Tibial nerve (tissue), 4 donors: ENCODE measurements at regions not wholly inside any gene's neighbourhood (a gene's known extent, or its start where the extent isn't known, plus 50 kb on each side); places are given as distances from the start of the nearest gene placed in this dataset.

ENCODE experiments used
- DNase-seq, 2 donors: peaks; one replicate each; pipeline ENCODE4 v3.0.0-alpha.2; 2019; ENCODE audit warnings: low spot score in 2 of 2
- H3K27ac ChIP-seq, 4 donors: fragments of 200-600 bp; sonication (generic) in 3 of 4; one replicate each; pipeline ENCODE4 v1.5.1; 2017 to 2019; ENCODE audit warnings: mild to moderate bottlenecking in 1 of 4
- H3K27me3 ChIP-seq, 2 donors: fragments of 200-600 bp; sonication (generic) in 1 of 2; one replicate each; pipeline versions ENCODE4 v1.5.1 to v1.6.0; 2017 to 2019
- H3K36me3 ChIP-seq, 3 donors: fragments of 200-600 bp; sonication (generic); one replicate each; pipeline ENCODE4 v1.5.1; 2018 to 2019
- H3K4me1 ChIP-seq, 4 donors: fragments of 200-600 bp; sonication (generic) in 3 of 4; one replicate each; pipeline ENCODE4 v1.5.1; 2017 to 2019
- H3K4me3 ChIP-seq, 4 donors: fragments of 200-600 bp; sonication (generic) in 3 of 4; one replicate each; pipeline ENCODE4 v1.5.1; 2017 to 2019; ENCODE audit warnings: mild to moderate bottlenecking in 1 of 4, moderate library complexity in 1 of 4
- H3K9me3 ChIP-seq, 4 donors: fragments of 200-600 bp; sonication (generic) in 3 of 4; one replicate each; pipeline ENCODE4 v1.5.1; 2017 to 2019
- EP300 ChIP-seq, 2 donors: sonication (generic); formaldehyde crosslinking; IDR thresholded peaks; one replicate each; pipeline ENCODE4 v1.6.1; 2017; ENCODE audit warnings: antibody characterized with exemption in 2 of 2, mild to moderate bottlenecking in 1 of 2
- POLR2A ChIP-seq, 2 donors: fragments of 450-650 bp; IDR thresholded peaks; one replicate each; pipeline ENCODE4 v1.6.1; 2017; ENCODE audit warnings: antibody characterized with exemption in 2 of 2, mild to moderate bottlenecking in 2 of 2, moderate library complexity in 2 of 2
- WGBS, 2 donors: methylation state at CpG; one replicate each; pipeline ENCODE4 v1.1.5; 2018; 5-methylcytosine and 5-hydroxymethylcytosine counted together
- TF ChIP-seq, protein P1 (sequence below), 5 experiments: fragments of 200-600 bp in 3 of 5; fragments of 450-650 bp in 2 of 5; sonication (generic) in 3 of 5; IDR thresholded peaks; one replicate each; pipeline ENCODE4 v1.5.1; 2016 to 2019; ENCODE audit warnings: antibody characterized with exemption in 5 of 5, mild to moderate bottlenecking in 3 of 5, moderate library complexity in 2 of 5

DNA sequence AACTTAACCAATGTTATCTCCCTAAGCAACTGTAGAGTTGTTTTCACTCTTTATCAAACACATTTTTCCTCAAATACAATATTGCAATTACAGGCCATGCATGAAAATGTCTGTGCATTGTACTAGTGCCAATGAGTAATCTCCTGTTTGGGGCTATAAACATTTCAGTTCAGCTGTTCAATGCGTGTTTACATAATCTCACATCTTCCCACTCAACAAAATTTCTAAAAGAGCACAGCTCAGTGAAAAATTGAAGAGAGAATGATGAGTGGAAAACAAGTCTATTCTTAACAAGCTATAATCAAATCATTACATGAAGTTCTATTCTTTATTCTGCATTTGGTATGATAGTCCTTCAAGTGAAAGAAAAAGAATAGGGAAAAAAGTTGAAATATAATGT is 780.5 kb upstream of the CDH9 start:
- Histone ChIP-seq H3K9me3 (no peaks in the 10 kb centered on the region), H3K27me3 (no peaks in the 10 kb centered on the region), H3K4me1 (no peaks in the 10 kb centered on the region), H3K36me3 (no peaks in the 10 kb centered on the region), H3K27ac (no peak overlapping the region), H3K4me3 (no peak overlapping the region)
- TF ChIP-seq, protein P1, sequence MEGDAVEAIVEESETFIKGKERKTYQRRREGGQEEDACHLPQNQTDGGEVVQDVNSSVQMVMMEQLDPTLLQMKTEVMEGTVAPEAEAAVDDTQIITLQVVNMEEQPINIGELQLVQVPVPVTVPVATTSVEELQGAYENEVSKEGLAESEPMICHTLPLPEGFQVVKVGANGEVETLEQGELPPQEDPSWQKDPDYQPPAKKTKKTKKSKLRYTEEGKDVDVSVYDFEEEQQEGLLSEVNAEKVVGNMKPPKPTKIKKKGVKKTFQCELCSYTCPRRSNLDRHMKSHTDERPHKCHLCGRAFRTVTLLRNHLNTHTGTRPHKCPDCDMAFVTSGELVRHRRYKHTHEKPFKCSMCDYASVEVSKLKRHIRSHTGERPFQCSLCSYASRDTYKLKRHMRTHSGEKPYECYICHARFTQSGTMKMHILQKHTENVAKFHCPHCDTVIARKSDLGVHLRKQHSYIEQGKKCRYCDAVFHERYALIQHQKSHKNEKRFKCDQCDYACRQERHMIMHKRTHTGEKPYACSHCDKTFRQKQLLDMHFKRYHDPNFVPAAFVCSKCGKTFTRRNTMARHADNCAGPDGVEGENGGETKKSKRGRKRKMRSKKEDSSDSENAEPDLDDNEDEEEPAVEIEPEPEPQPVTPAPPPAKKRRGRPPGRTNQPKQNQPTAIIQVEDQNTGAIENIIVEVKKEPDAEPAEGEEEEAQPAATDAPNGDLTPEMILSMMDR (IDR thresholded peaks at IDR 0.05): no peak
- TF ChIP-seq EP300 (IDR thresholded peaks at IDR 0.05) (no peak), POLR2A (IDR thresholded peaks at IDR 0.05) (no peak)
- DNase-seq: no peak
- 18 to 21% methylated on average over 1 of the region's 1 CpG for WGBS, 2 donors

DNA sequence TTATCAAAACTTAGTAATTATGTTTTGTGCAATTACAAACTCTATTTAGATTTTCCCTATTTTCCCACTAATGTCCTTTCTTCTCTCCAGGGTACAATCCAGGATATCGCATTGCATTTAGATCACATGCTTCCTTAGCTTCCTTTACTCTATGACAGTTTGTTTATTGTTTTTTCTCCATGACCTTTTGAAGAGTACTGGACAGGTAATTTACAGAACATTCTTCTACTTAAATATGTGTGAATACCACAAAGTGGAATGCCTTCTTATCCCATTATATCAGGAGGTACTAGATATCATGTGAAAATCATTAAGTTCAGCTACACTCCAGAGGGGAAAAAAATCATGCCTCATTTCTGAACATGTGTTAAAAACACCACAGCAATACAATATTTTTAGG is 776.6 kb upstream of the CDH9 start:
- Histone ChIP-seq H3K4me3 (no peak overlapping the region), H3K27ac (no peak overlapping the region), H3K27me3 (no peaks in the 10 kb centered on the region), H3K4me1 (no peaks in the 10 kb centered on the region), H3K9me3 (no peaks in the 10 kb centered on the region), H3K36me3 (no peaks in the 10 kb centered on the region)
- 0 to 5% methylated on average over 1 of the region's 1 CpG for WGBS, 2 donors
- TF ChIP-seq POLR2A (IDR thresholded peaks at IDR 0.05) (no peak), EP300 (IDR thresholded peaks at IDR 0.05) (no peak)
- TF ChIP-seq, protein P1 (IDR thresholded peaks at IDR 0.05): no peak
- DNase-seq: no peak

DNA sequence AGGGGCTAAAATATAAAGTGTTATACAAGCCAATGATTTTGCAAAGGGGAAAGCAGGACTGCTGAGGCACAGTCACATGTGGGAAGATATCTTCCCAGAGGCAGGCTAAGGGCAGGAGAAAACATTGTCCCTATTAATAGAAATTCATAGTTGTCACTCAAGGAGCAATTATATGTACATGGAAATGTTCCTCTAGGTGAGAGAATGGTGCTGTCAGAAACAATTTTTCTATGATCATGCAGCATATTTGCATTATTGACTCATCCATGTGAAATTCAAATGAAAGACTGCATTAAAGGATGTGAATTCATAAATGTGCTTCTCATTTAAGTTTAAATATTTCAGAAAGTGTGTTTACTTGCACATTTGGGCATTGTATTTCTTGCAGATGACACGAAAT is 775.9 kb upstream of the CDH9 start:
- TF ChIP-seq POLR2A (IDR thresholded peaks at IDR 0.05) (no peak), EP300 (IDR thresholded peaks at IDR 0.05) (no peak)
- TF ChIP-seq, protein P1 (IDR thresholded peaks at IDR 0.05): no peak
- Histone ChIP-seq H3K27ac (no peak overlapping the region), H3K4me1 (no peaks in the 10 kb centered on the region), H3K36me3 (no peaks in the 10 kb centered on the region), H3K27me3 (no peaks in the 10 kb centered on the region), H3K4me3 (no peak overlapping the region), H3K9me3 (no peaks in the 10 kb centered on the region)
- DNase-seq: no peak
- 69 to 73% methylated on average over 1 of the region's 1 CpG for WGBS, 2 donors

DNA sequence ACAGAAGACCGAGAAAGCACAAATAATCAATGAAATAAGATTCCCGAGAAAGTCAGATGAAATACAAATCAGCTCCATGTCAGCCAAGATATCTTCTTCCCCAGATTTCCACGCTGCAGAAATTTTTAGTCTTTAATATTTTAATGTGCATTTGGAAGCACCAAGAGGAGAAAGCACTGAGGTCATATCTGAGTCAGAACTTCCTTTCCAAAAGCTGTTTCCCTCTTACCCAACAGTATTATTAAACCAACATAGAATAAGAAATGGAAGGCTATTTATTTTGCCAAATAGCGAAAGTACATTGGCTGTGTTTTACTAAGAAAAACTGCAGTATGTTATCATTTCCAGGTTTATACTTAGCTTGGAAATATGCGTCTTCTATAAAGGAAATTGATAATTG is 772.1 kb upstream of the CDH9 start:
- H3K4me3 ChIP-seq: no peak overlapping the region
- H3K9me3 ChIP-seq: no peaks in the 10 kb centered on the region
- no peak for DNase-seq
- H3K27ac ChIP-seq: no peak overlapping the region
- H3K27me3 ChIP-seq: no peaks in the 10 kb centered on the region
- no peaks in the 10 kb centered on the region for H3K36me3 ChIP-seq
- 58 to 62% methylated on average over 5 of the region's 5 CpGs for WGBS, 2 donors
- no peaks in the 10 kb centered on the region for H3K4me1 ChIP-seq
- TF ChIP-seq, protein P1 (IDR thresholded peaks at IDR 0.05): no peak
- TF ChIP-seq EP300 (IDR thresholded peaks at IDR 0.05) (no peak), POLR2A (IDR thresholded peaks at IDR 0.05) (no peak)

DNA sequence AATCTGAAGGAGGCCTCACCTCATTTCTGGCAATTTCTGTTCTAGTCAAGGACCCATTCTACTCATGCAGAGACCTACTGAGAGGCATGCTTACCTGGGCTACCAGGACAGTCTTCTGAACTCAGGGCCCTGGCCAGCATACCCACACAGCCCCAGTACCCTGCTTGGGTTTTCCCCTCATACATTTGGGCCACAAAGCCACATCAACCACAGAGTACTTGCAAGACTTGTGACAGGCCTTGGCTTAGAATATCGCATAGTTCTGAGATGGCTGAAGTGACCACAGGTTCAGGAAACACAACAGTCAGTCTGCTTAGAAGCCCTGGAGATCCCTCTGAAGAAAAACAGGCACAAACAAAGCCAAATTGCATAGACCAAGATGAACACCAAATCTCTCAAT is 758.8 kb upstream of the CDH9 start:
- no peak for DNase-seq
- Histone ChIP-seq H3K27ac (no peak overlapping the region), H3K4me3 (no peak overlapping the region), H3K36me3 (no peaks in the 10 kb centered on the region), H3K9me3 (peaks cover 0 to 25% (median 0%) of the 10 kb centered on the region in 4 donors), H3K4me1 (no peaks in the 10 kb centered on the region), H3K27me3 (no peaks in the 10 kb centered on the region)
- no peak for TF ChIP-seq POLR2A (IDR thresholded peaks at IDR 0.05)
- 100% methylated on average over 1 of the region's 1 CpG for WGBS, 2 donors

DNA sequence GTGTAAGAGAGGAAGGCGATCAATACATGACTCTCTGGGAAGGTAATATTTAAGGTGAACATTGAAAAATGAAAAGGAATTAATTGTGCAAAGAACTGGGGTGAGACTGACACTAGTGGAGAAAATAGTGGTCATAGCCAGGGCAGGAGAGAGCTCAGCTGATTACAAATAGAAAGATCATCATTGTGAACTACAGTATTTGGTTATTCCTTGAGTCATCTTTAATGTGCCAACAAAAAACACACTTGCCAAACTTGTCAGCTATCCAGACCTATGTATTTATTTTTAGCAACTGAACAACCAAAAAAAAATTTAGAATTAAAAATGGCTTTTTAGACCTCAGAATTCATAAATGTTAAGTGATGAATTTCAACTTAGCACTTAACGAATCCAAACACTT is 749.8 kb upstream of the CDH9 start:
- no peaks in the 10 kb centered on the region for H3K4me1 ChIP-seq
- H3K4me3 ChIP-seq: no peak overlapping the region
- H3K27ac ChIP-seq: no peak overlapping the region
- no peak for TF ChIP-seq EP300 (IDR thresholded peaks at IDR 0.05)
- TF ChIP-seq POLR2A (IDR thresholded peaks at IDR 0.05): no peak
- H3K36me3 ChIP-seq: no peaks in the 10 kb centered on the region
- WGBS, 2 donors: 88 to 97% methylated on average over 2 of the region's 2 CpGs
- no peaks in the 10 kb centered on the region for H3K27me3 ChIP-seq
- no peaks in the 10 kb centered on the region for H3K9me3 ChIP-seq
- DNase-seq: no peak
